ENCODE measurements at regions not wholly inside any gene's neighbourhood (a gene's known extent, or its start where the extent isn't known, plus 50 kb on each side); places are given as distances from the start of the nearest gene placed in this dataset.

- Histone ChIP-seq H3K27ac (no peak overlapping the region), H3K27me3 (no peaks in the 10 kb centered on the region), H3K9me3 (no peaks in the 10 kb centered on the region), H3K4me1 (no peaks in the 10 kb centered on the region), H3K36me3 (ENCODE audit: low read depth, missing control alignments) (no peaks in the 10 kb centered on the region), H3K4me3 (no peak overlapping the region)
- 82 to 88% methylated on average over 4 of the region's 4 CpGs for WGBS, 2 donors
- intact Hi-C loops (cut with DNase I; ENCODE audit: low total_unique reads), result no loop called here
- no peak for DNase-seq
- no peak for TF ChIP-seq POLR2A (IDR thresholded peaks at IDR 0.05)
- TF ChIP-seq CTCF (IDR thresholded peaks at IDR 0.05), result no peak
Observed at GRCh38 chr3:81268526-81268925, 492.9 kb downstream of the GBE1 start.

GRCh38 chr3:81261996-81262395, 499.4 kb downstream of the GBE1 start:
- intact Hi-C loops (cut with DNase I; ENCODE audit: low total_unique reads), result no loop called here
- 88 to 93% methylated on average over 1 of the region's 1 CpG for WGBS, 2 donors
- DNase-seq, result no peak

GRCh38 chr3:81255463-81255862, 506.0 kb downstream of the GBE1 start:
- intact Hi-C loops (cut with DNase I; ENCODE audit: low total_unique reads), result no loop called here
- WGBS, 2 donors, result 81 to 90% methylated on average over 4 of the region's 4 CpGs

More at GRCh38 chr3:81261996-81262395, 499.4 kb downstream of the GBE1 start:
- no peaks in the 10 kb centered on the region for H3K9me3 ChIP-seq
- H3K27me3 ChIP-seq, result no peaks in the 10 kb centered on the region
- TF ChIP-seq CTCF (IDR thresholded peaks at IDR 0.05) (no peak), POLR2A (IDR thresholded peaks at IDR 0.05) (no peak)
- no peak overlapping the region for H3K27ac ChIP-seq
- H3K4me1 ChIP-seq, result no peaks in the 10 kb centered on the region
- H3K36me3 ChIP-seq (ENCODE audit: low read depth, missing control alignments), result no peaks in the 10 kb centered on the region
- no peak overlapping the region for H3K4me3 ChIP-seq

GRCh38 chr3:81251096-81251495, 510.3 kb downstream of the GBE1 start:
- 85 to 94% methylated on average over 2 of the region's 2 CpGs for WGBS, 2 donors
- intact Hi-C loops (cut with DNase I; ENCODE audit: low total_unique reads), result no loop called here
- no peak for DNase-seq

More at GRCh38 chr3:81255463-81255862, 506.0 kb downstream of the GBE1 start:
- no peaks in the 10 kb centered on the region for H3K36me3 ChIP-seq (ENCODE audit: low read depth, missing control alignments)
- H3K9me3 ChIP-seq, result no peaks in the 10 kb centered on the region
- H3K27ac ChIP-seq, result no peak overlapping the region
- TF ChIP-seq CTCF (IDR thresholded peaks at IDR 0.05) (no peak), POLR2A (IDR thresholded peaks at IDR 0.05) (no peak)
- no peaks in the 10 kb centered on the region for H3K4me1 ChIP-seq
- H3K4me3 ChIP-seq, result no peak overlapping the region
- DNase-seq, result no peak
- H3K27me3 ChIP-seq, result no peaks in the 10 kb centered on the region

More at GRCh38 chr3:81251096-81251495, 510.3 kb downstream of the GBE1 start:
- Histone ChIP-seq H3K4me3 (no peak overlapping the region), H3K9me3 (no peaks in the 10 kb centered on the region), H3K36me3 (ENCODE audit: low read depth, missing control alignments) (no peaks in the 10 kb centered on the region), H3K27me3 (no peaks in the 10 kb centered on the region), H3K4me1 (no peaks in the 10 kb centered on the region), H3K27ac (no peak overlapping the region)
- TF ChIP-seq CTCF (IDR thresholded peaks at IDR 0.05), result no peak
- no peak for TF ChIP-seq POLR2A (IDR thresholded peaks at IDR 0.05)

Data from testis (tissue), 2 donors.